B cell (primary cell): ENCODE measurements at regions not wholly inside any gene's neighbourhood (a gene's known extent, or its start where the extent isn't known, plus 50 kb on each side); places are given as distances from the start of the nearest gene placed in this dataset.

Source experiments
- ATAC-seq: fragments of 200-7000 bp; cut with Tn5 transposase; one replicate; pipeline ENCODE4 v1.10.0; 2021; ENCODE audit warnings: low read depth, mild to moderate bottlenecking, moderate number of reproducible peaks, moderate library complexity
- CTCF ChIA-PET: fragments of 350-600 bp; sonication (Branson Sonifier 250); formaldehyde crosslinking; loops from one replicate; lab custom pipeline; 2021; ENCODE audit warnings: antibody characterized with exemption, inconsistent platforms; lab: Charles Lee
- POLR2A ChIA-PET: fragments of 350-600 bp; sonication (Branson Sonifier 250); formaldehyde crosslinking; loops from one replicate; lab custom pipeline; 2021; ENCODE audit warnings: antibody characterized with exemption; lab: Charles Lee
- DNase-seq: peaks from one replicate; pipeline ENCODE4 v3.0.0; 2013
- H2AFZ ChIP-seq: 2 replicates; pipeline ENCODE4 v1.6.1; 2012; ENCODE audit warnings: mild to moderate bottlenecking, low read depth, low read length; ENCODE audit not compliant: insufficient read depth, poor library complexity, severe bottlenecking
- H3K27ac ChIP-seq, 2 donors: 1 replicate in 1 of 2; 2 replicates in 1 of 2; pipeline ENCODE4 v1.5.1; 2012 to 2013; ENCODE audit warnings: low read length in 2 of 2, mild to moderate bottlenecking in 2 of 2, moderate library complexity in 1 of 2
- H3K27me3 ChIP-seq, 4 experiments: fragments of 200-600 bp in 1 of 4; sonication (generic) in 1 of 4; replicated peaks in 1 of 4; 1 replicate in 2 of 4; 2 replicates in 2 of 4; pipeline versions ENCODE4 v1.6.1 to v1.7.0; 2013 to 2016; ENCODE audit warnings: low read length in 3 of 4, mild to moderate bottlenecking in 2 of 4, mixed read lengths in 1 of 4, moderate library complexity in 1 of 4; ENCODE audit not compliant: insufficient read depth in 4 of 4, control insufficient read depth in 3 of 4; ENCODE audit errors: control extremely low read depth in 1 of 4
- H3K36me3 ChIP-seq, 2 experiments: replicated peaks in 1 of 2; 1 replicate in 1 of 2; 2 replicates in 1 of 2; pipeline versions ENCODE4 v1.6.1 to v1.7.1; 2013; ENCODE audit warnings: low read length in 1 of 2; ENCODE audit not compliant: insufficient read depth in 2 of 2, control insufficient read depth in 1 of 2; ENCODE audit errors: control extremely low read depth in 1 of 2, extremely low read depth in 1 of 2
- H3K4me1 ChIP-seq, 2 donors: fragments of 200-600 bp in 1 of 2; sonication (generic) in 1 of 2; 1 replicate in 1 of 2; 2 replicates in 1 of 2; pipeline versions ENCODE4 v1.5.1 to v1.6.1; 2013 to 2017; ENCODE audit warnings: low read length in 2 of 2; ENCODE audit not compliant: control insufficient read depth in 2 of 2, insufficient read depth in 2 of 2
- H3K4me2 ChIP-seq: replicated peaks from 2 replicates; pipeline ENCODE3; 2012; ENCODE audit warnings: mild to moderate bottlenecking, low read depth, low read length; ENCODE audit not compliant: poor library complexity, severe bottlenecking
- H3K4me3 ChIP-seq, 5 experiments: fragments of 200-600 bp in 1 of 5; sonication (generic) in 1 of 5; 1 replicate in 3 of 5; 2 replicates in 2 of 5; pipeline versions ENCODE4 v1.5.1 to v1.7.0; 2011 to 2016; ENCODE audit warnings: low read length in 4 of 5, mild to moderate bottlenecking in 4 of 5, low read depth in 2 of 5, control low read depth in 1 of 5, moderate library complexity in 1 of 5; ENCODE audit not compliant: insufficient read depth in 1 of 5; ENCODE audit errors: control extremely low read depth in 1 of 5, extremely low read depth in 1 of 5
- H3K79me2 ChIP-seq: fragments of 200-600 bp; sonication (generic); one replicate; pipeline ENCODE4 v1.6.0; 2016; ENCODE audit warnings: low read length; ENCODE audit not compliant: control insufficient read depth, insufficient read depth
- H3K9ac ChIP-seq: fragments of 200-600 bp; sonication (generic); 2 replicates; pipeline ENCODE4 v1.6.1; 2017; ENCODE audit warnings: mild to moderate bottlenecking, low read length, moderate library complexity
- H3K9me3 ChIP-seq, 3 donors: one replicate each; pipeline versions ENCODE4 v1.6.1 to v1.7.1; 2013; ENCODE audit warnings: low read length in 2 of 3; ENCODE audit not compliant: control insufficient read depth in 2 of 3, insufficient read depth in 1 of 3; ENCODE audit errors: control extremely low read depth in 1 of 3
- H4K20me1 ChIP-seq: 2 replicates; pipeline ENCODE4 v1.6.0; 2012; ENCODE audit warnings: mild to moderate bottlenecking, low read length; ENCODE audit not compliant: insufficient read depth, control insufficient read depth, poor library complexity, severe bottlenecking
- H3K27ac Mint-ChIP-seq: one replicate; pipeline ENCODE4 v1.8.0; 2021; ENCODE audit warnings: mixed read lengths
- H3K27me3 Mint-ChIP-seq: one replicate; pipeline ENCODE4 v1.8.0; 2021; ENCODE audit warnings: mixed read lengths
- H3K4me1 Mint-ChIP-seq: one replicate; pipeline ENCODE4 v1.8.0; 2021; ENCODE audit warnings: mixed read lengths
- H3K4me3 Mint-ChIP-seq: one replicate; pipeline ENCODE4 v1.8.0; 2021; ENCODE audit warnings: mixed read lengths
- H3K9me3 Mint-ChIP-seq: one replicate; pipeline ENCODE4 v1.8.0; 2022; ENCODE audit warnings: mixed read lengths; ENCODE audit not compliant: insufficient read depth
- EZH2 ChIP-seq: IDR thresholded peaks from 2 replicates; pipeline ENCODE4 v1.6.1; 2012; ENCODE audit warnings: borderline replicate concordance, low read depth, mild to moderate bottlenecking, moderate library complexity, low read length; ENCODE audit not compliant: insufficient read depth, poor library complexity, severe bottlenecking
- WGBS: methylation state at CpG from one replicate; pipeline ENCODE4 v1.1.5; 2013; ENCODE audit warnings: missing lambda C conversion rate; ENCODE audit not compliant: insufficient coverage; 5-methylcytosine and 5-hydroxymethylcytosine counted together
- intact Hi-C: fragments of 100-400 bp; cut with micrococcal nuclease; formaldehyde crosslinking; loops from one replicate; pipeline ENCODE4 v1.10.0; 2022
- TF ChIP-seq, protein P1 (sequence below): fragments of 200-600 bp; IDR thresholded peaks from one replicate; pipeline ENCODE4 v1.8.0; 2022; ENCODE audit warnings: antibody characterized with exemption, mild to moderate bottlenecking

DNA sequence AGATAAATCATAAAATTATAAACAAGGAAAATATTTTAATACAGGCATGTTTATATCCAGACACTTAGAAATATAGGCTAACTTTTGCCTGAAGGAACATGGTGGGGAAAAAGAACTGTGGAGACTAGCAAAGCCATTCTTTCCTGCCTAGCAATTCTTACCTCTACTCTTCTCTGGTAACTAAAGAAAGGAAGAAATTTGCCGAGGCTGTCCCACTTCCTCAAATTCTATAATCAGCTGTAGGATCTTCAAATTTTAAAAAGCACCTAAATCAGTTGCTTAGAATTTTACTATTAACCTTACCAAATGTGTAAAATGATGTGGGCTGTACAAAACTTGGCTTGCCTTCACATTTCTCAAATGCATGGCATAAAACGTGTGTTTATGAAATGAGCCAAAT lies 249.1 kb upstream of the SMARCA2 start:
- no peak overlapping the region for H3K4me3 Mint-ChIP-seq
- peaks cover 19% of the 10 kb centered on the region for H3K27me3 Mint-ChIP-seq
- Histone ChIP-seq H3K9me3 (no peaks in the 10 kb centered on the region), H3K4me3 (no peak overlapping the region), H3K27ac (no peak overlapping the region), H4K20me1 (no peaks in the 10 kb centered on the region), H2AFZ (no peak overlapping the region), H3K4me1 (no peaks in the 10 kb centered on the region), H3K36me3 (no peaks in the 10 kb centered on the region), H3K79me2 (no peaks in the 10 kb centered on the region), H3K27me3 (peaks cover 0 to 5% (median 2%) of the 10 kb centered on the region in 4 experiments), H3K4me2 (no peak overlapping the region), H3K9ac (no peak overlapping the region)
- ChIA-PET CTCF (no interaction called here), POLR2A (no interaction called here)
- DNase-seq (no peak), ATAC-seq (no peak)
- H3K9me3 Mint-ChIP-seq, result peaks cover 4% of the 10 kb centered on the region
- H3K4me1 Mint-ChIP-seq, result no peaks in the 10 kb centered on the region
- WGBS, result no CpG with 5 or more reads among the region's 2 CpGs
- intact Hi-C loops, result no loop called here
- TF ChIP-seq EZH2, result no peak
- TF ChIP-seq, protein P1, sequence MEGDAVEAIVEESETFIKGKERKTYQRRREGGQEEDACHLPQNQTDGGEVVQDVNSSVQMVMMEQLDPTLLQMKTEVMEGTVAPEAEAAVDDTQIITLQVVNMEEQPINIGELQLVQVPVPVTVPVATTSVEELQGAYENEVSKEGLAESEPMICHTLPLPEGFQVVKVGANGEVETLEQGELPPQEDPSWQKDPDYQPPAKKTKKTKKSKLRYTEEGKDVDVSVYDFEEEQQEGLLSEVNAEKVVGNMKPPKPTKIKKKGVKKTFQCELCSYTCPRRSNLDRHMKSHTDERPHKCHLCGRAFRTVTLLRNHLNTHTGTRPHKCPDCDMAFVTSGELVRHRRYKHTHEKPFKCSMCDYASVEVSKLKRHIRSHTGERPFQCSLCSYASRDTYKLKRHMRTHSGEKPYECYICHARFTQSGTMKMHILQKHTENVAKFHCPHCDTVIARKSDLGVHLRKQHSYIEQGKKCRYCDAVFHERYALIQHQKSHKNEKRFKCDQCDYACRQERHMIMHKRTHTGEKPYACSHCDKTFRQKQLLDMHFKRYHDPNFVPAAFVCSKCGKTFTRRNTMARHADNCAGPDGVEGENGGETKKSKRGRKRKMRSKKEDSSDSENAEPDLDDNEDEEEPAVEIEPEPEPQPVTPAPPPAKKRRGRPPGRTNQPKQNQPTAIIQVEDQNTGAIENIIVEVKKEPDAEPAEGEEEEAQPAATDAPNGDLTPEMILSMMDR, result no peak
- H3K27ac Mint-ChIP-seq, result no peak overlapping the region

DNA sequence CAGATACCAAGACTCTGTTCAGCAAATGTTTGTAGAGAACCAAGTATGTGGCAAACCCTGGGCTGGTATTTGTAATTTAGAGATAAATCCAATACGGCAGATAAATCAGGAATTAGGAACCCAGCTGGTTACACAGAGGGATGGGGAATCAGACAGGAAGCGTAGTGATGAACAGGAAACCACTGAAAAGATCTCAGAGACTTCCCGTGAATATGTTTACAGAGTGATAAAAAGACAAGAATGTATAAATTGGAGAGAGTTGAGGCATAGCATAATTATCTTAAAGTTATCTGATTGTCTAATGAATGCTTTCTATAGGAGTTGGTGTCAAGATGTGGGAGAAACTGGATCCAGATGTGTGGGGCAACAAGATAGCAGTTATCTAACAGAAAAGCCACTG lies 246.6 kb upstream of the SMARCA2 start:
- H3K9me3 Mint-ChIP-seq, result peaks cover 6% of the 10 kb centered on the region
- Histone ChIP-seq H3K4me2 (no peak overlapping the region), H3K79me2 (no peaks in the 10 kb centered on the region), H3K4me3 (no peak overlapping the region), H3K9me3 (peaks cover 0 to 6% (median 0%) of the 10 kb centered on the region in 3 donors), H3K27me3 (peaks cover 0 to 5% (median 2%) of the 10 kb centered on the region in 4 experiments), H3K27ac (no peak overlapping the region), H2AFZ (no peak overlapping the region), H3K36me3 (no peaks in the 10 kb centered on the region), H3K9ac (no peak overlapping the region), H3K4me1 (no peaks in the 10 kb centered on the region), H4K20me1 (no peaks in the 10 kb centered on the region)
- TF ChIP-seq, protein P1, result no peak
- TF ChIP-seq EZH2, result no peak
- ChIA-PET CTCF (no interaction called here), POLR2A (interaction anchor here (0.6 kb wide), 1 partner anchor 20 kb away, joined by 3 read pairs; no protein-coding TSS in a partner anchor)
- ATAC-seq (no peak), DNase-seq (no peak)
- intact Hi-C loops, result no loop called here
- peaks cover 19% of the 10 kb centered on the region for H3K27me3 Mint-ChIP-seq
- no peak overlapping the region for H3K27ac Mint-ChIP-seq
- 32% methylated on average over 3 of the region's 3 CpGs for WGBS
- no peaks in the 10 kb centered on the region for H3K4me1 Mint-ChIP-seq
- H3K4me3 Mint-ChIP-seq, result no peak overlapping the region
